Muscle layer of colon (tissue), 2 donors: ENCODE measurements at regions not wholly inside any gene's neighbourhood (a gene's known extent, or its start where the extent isn't known, plus 50 kb on each side); places are given as distances from the start of the nearest gene placed in this dataset.

Experiments used
- H3K27ac ChIP-seq: one replicate; pipeline ENCODE4 v1.7.0; 2013; ENCODE audit warnings: low read depth, mild to moderate bottlenecking, low read length, moderate library complexity
- H3K27me3 ChIP-seq, 2 donors: one replicate each; pipeline ENCODE4 v1.7.0; 2013; ENCODE audit warnings: low read length in 2 of 2, mild to moderate bottlenecking in 2 of 2; ENCODE audit not compliant: insufficient read depth in 2 of 2, control insufficient read depth in 1 of 2
- H3K36me3 ChIP-seq: one replicate; pipeline ENCODE4 v1.7.0; 2013; ENCODE audit warnings: mild to moderate bottlenecking, low read length; ENCODE audit not compliant: insufficient read depth
- H3K4me1 ChIP-seq: one replicate; pipeline ENCODE4 v1.7.0; 2013; ENCODE audit warnings: mild to moderate bottlenecking, low read length; ENCODE audit not compliant: insufficient read depth
- H3K4me3 ChIP-seq, 2 donors: one replicate each; pipeline ENCODE4 v1.7.0; 2013; ENCODE audit warnings: low read length in 2 of 2, low read depth in 1 of 2, mild to moderate bottlenecking in 1 of 2, moderate library complexity in 1 of 2
- H3K9ac ChIP-seq: one replicate; pipeline ENCODE4 v1.7.0; 2013; ENCODE audit warnings: low read length
- H3K9me3 ChIP-seq: one replicate; pipeline ENCODE4 v1.7.0; 2013; ENCODE audit warnings: mild to moderate bottlenecking, low read length
- donor health status: abdominal sarcoma.
- donor health status: Adenocarcinoma of cecum.

DNA sequence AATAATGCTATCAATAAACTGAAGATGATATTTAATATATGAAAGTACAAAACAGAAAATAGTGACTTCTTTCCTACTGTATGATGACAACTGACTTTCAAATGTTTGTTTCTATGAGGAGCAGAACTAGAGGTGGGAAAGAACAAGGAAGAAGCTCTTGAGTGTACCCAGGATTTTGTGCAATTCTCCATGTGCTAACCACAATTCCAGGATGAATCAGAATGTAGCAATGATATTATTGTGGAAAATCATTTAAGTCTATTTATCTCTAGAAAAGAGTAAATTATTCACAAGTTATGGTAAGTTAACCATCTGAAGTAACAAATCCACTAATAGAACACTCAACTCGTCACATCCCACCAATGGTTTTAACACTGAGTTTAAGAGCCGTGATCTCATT lies 324.1 kb upstream of the EMCN start:
- no peak overlapping the region for H3K4me3 ChIP-seq
- no peak overlapping the region for H3K27ac ChIP-seq
- H3K36me3 ChIP-seq, result no peaks in the 10 kb centered on the region
- H3K4me1 ChIP-seq, result no peaks in the 10 kb centered on the region
- no peaks in the 10 kb centered on the region for H3K9me3 ChIP-seq
- H3K27me3 ChIP-seq, result no peaks in the 10 kb centered on the region
- no peak overlapping the region for H3K9ac ChIP-seq

GRCh38 chr4:100839712-100840111 lies 321.9 kb upstream of the EMCN start:
- no peaks in the 10 kb centered on the region for H3K27me3 ChIP-seq
- H3K4me1 ChIP-seq, result no peaks in the 10 kb centered on the region
- no peaks in the 10 kb centered on the region for H3K9me3 ChIP-seq
- no peak overlapping the region for H3K9ac ChIP-seq
- no peaks in the 10 kb centered on the region for H3K36me3 ChIP-seq
- H3K4me3 ChIP-seq, result no peak overlapping the region
- no peak overlapping the region for H3K27ac ChIP-seq

- Histone ChIP-seq H3K4me3 (no peak overlapping the region), H3K36me3 (no peaks in the 10 kb centered on the region), H3K9ac (no peak overlapping the region), H3K4me1 (no peaks in the 10 kb centered on the region), H3K27ac (no peak overlapping the region), H3K27me3 (no peaks in the 10 kb centered on the region), H3K9me3 (no peaks in the 10 kb centered on the region)
Observed at GRCh38 chr4:100838286-100838685, 320.5 kb upstream of the EMCN start.

- no peak overlapping the region for H3K4me3 ChIP-seq
- H3K27me3 ChIP-seq, result no peaks in the 10 kb centered on the region
- no peaks in the 10 kb centered on the region for H3K4me1 ChIP-seq
- H3K9ac ChIP-seq, result no peak overlapping the region
- no peaks in the 10 kb centered on the region for H3K9me3 ChIP-seq
- H3K27ac ChIP-seq, result no peak overlapping the region
- H3K36me3 ChIP-seq, result no peaks in the 10 kb centered on the region
Observed at GRCh38 chr4:100836929-100837328, 319.1 kb upstream of the EMCN start.

GRCh38 chr4:100834616-100835015 lies 316.8 kb upstream of the EMCN start:
- no peaks in the 10 kb centered on the region for H3K36me3 ChIP-seq
- H3K4me3 ChIP-seq, result no peak overlapping the region
- no peak overlapping the region for H3K27ac ChIP-seq
- no peaks in the 10 kb centered on the region for H3K27me3 ChIP-seq
- H3K9me3 ChIP-seq, result no peaks in the 10 kb centered on the region
- no peaks in the 10 kb centered on the region for H3K4me1 ChIP-seq
- H3K9ac ChIP-seq, result no peak overlapping the region

GRCh38 chr4:100833906-100834305 lies 316.1 kb upstream of the EMCN start:
- Histone ChIP-seq H3K4me3 (no peak overlapping the region), H3K9me3 (no peaks in the 10 kb centered on the region), H3K36me3 (no peaks in the 10 kb centered on the region), H3K27me3 (no peaks in the 10 kb centered on the region), H3K9ac (no peak overlapping the region), H3K4me1 (no peaks in the 10 kb centered on the region), H3K27ac (no peak overlapping the region)

DNA sequence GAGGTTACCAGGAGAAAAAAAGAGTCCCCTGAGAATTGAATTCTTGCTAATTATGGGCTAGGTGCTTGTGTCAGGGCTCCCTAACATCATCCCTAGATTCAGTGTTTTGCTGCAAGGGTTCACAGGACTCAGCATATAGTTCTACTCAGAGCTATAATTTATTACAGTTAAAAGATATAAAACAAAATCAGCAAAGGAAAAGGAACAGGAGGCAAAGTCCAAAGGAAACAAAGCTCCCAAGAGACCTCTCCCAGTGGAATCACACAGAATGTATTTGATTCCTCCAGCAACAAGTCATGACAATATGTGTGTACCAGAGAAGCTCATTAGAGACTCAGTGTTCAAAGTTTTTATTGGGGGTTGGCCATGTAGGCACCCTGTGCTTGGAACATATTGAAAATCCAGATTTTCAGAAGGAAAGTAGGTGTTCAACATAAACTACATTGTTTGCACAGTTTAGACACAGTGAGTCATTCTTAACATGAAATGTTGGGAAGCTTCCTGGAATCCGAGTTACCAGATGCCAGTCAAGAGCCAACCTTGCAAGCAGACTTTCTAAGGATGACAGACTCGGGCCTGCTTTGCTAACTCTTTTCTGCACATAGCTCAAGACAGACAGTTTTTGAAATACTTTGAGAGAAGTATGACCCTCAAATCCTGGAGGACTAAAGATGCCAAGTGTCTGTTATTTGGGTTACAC lies 311.3 kb upstream of the EMCN start:
- Histone ChIP-seq H3K27me3 (no peaks in the 10 kb centered on the region), H3K9me3 (no peaks in the 10 kb centered on the region), H3K36me3 (no peaks in the 10 kb centered on the region), H3K4me3 (no peak overlapping the region), H3K9ac (no peak overlapping the region), H3K27ac (no peak overlapping the region), H3K4me1 (no peaks in the 10 kb centered on the region)

DNA sequence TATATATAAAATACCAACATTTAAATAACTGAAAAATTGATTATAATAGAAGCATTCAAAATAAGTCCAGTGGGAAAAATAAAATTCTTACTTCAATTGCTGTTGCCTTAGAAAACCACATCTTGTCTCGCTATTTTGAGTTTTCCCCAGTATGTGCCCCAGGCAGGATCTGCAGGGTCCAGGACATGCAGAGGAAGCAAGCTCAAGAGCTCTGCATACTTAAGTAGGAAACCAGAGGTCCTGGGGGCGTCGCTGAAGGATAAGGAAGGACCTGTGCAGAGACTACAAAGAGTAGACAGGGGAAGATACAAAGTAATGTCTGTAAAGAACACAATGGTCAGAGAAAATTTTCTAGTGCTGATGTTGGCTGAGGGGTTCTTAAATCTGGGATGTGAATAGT lies 310.5 kb upstream of the EMCN start:
- Histone ChIP-seq H3K4me1 (no peaks in the 10 kb centered on the region), H3K9ac (no peak overlapping the region), H3K9me3 (no peaks in the 10 kb centered on the region), H3K4me3 (no peak overlapping the region), H3K27me3 (no peaks in the 10 kb centered on the region), H3K27ac (no peak overlapping the region), H3K36me3 (no peaks in the 10 kb centered on the region)

DNA sequence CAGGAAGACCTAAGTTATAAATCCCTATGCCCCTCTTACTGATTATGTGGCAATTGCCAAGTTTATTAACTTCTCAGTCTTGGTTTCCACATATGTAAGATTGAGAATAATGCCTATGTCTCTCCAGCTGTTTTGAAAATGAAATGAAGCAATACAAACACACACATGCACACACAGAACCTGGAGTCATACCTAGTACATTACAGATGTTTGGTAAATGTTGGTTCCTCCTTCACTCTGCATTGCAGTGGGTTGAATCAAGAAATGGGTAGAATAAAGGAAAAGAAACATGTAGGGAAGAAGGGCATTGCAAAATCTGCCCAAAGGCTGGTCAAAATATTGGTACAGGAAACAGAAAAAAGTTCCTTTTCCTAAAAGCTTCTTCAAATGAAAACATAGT lies 309.9 kb upstream of the EMCN start:
- Histone ChIP-seq H3K27me3 (no peaks in the 10 kb centered on the region), H3K9ac (no peak overlapping the region), H3K36me3 (no peaks in the 10 kb centered on the region), H3K4me3 (no peak overlapping the region), H3K4me1 (no peaks in the 10 kb centered on the region), H3K27ac (no peak overlapping the region), H3K9me3 (no peaks in the 10 kb centered on the region)

GRCh38 chr4:100826808-100827548 lies 309.2 kb upstream of the EMCN start:
- Histone ChIP-seq H3K9me3 (no peaks in the 10 kb centered on the region), H3K36me3 (no peaks in the 10 kb centered on the region), H3K9ac (no peak overlapping the region), H3K4me1 (no peaks in the 10 kb centered on the region), H3K27ac (no peak overlapping the region), H3K4me3 (no peak overlapping the region), H3K27me3 (no peaks in the 10 kb centered on the region)

DNA sequence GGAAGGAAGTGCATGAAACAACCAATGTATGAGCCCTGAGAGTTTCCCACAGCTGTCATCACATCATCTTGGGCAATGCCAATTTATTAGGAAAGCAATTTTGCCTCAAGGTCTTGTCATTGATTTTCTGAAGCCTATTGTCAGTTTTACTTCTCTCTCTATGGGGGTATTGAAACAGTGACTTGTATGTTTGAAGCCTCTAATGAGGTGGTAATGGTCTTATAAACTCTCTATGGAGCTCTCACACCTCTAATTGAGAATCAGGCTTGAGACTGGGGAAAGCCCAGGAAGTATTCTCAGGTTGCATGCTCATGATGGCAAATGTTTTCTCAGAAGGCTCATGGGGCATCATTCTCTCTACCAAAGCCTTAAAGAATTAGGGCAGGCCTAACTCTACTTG lies 308.2 kb upstream of the EMCN start:
- Histone ChIP-seq H3K4me1 (no peaks in the 10 kb centered on the region), H3K9ac (no peak overlapping the region), H3K9me3 (no peaks in the 10 kb centered on the region), H3K4me3 (no peak overlapping the region), H3K27ac (no peak overlapping the region), H3K27me3 (no peaks in the 10 kb centered on the region), H3K36me3 (no peaks in the 10 kb centered on the region)

GRCh38 chr4:100823993-100824323 lies 306.1 kb upstream of the EMCN start:
- Histone ChIP-seq H3K4me3 (no peak overlapping the region), H3K9me3 (no peaks in the 10 kb centered on the region), H3K27me3 (no peaks in the 10 kb centered on the region), H3K4me1 (no peaks in the 10 kb centered on the region), H3K27ac (no peak overlapping the region), H3K9ac (no peak overlapping the region), H3K36me3 (no peaks in the 10 kb centered on the region)
